HG02798 (cell line): ENCODE measurements at regions not wholly inside any gene's neighbourhood (a gene's known extent, or its start where the extent isn't known, plus 50 kb on each side); places are given as distances from the start of the nearest gene placed in this dataset.

Source experiments
- ATAC-seq: cut with Tn5 transposase; IDR thresholded peaks from one replicate; pipeline ENCODE4 v1.9.1; 2021; ENCODE audit warnings: mild to moderate bottlenecking; ENCODE audit not compliant: unreplicated experiment, poor library complexity

- no peak for ATAC-seq
Measured at GRCh38 chr10:130799532-130799931, 512.0 kb downstream of the TCERG1L start.

GRCh38 chr10:130800281-130800680, 511.2 kb downstream of the TCERG1L start:
- no peak for ATAC-seq

GRCh38 chr10:130801276-130801675, 510.2 kb downstream of the TCERG1L start:
- ATAC-seq: no peak

- no peak for ATAC-seq
Measured at GRCh38 chr10:130801784-130802183, 509.7 kb downstream of the TCERG1L start.

- ATAC-seq: no peak
Measured at GRCh38 chr10:130802301-130802700, 509.2 kb downstream of the TCERG1L start.

- ATAC-seq: no peak
Measured at GRCh38 chr10:130804281-130804680, 507.2 kb downstream of the TCERG1L start.

- no peak for ATAC-seq
Measured at GRCh38 chr10:130804778-130805634, 506.5 kb downstream of the TCERG1L start.

- ATAC-seq: no peak
Measured at GRCh38 chr10:130805635-130806030, 505.9 kb downstream of the TCERG1L start.

GRCh38 chr10:130806426-130806825, 505.1 kb downstream of the TCERG1L start:
- no peak for ATAC-seq

GRCh38 chr10:130807096-130807495, 504.4 kb downstream of the TCERG1L start:
- no peak for ATAC-seq

GRCh38 chr10:130807721-130808120, 503.8 kb downstream of the TCERG1L start:
- no peak for ATAC-seq

GRCh38 chr10:130808243-130808642, 503.3 kb downstream of the TCERG1L start:
- ATAC-seq: no peak

GRCh38 chr10:130808686-130809085, 502.8 kb downstream of the TCERG1L start:
- no peak for ATAC-seq

- ATAC-seq: no peak
Measured at GRCh38 chr10:130809181-130809580, 502.3 kb downstream of the TCERG1L start.

GRCh38 chr10:130809761-130810515, 501.6 kb downstream of the TCERG1L start:
- no peak for ATAC-seq

- ATAC-seq: no peak
Measured at GRCh38 chr10:130810856-130811255, 500.7 kb downstream of the TCERG1L start.

GRCh38 chr10:130812381-130813148, 499.0 kb downstream of the TCERG1L start:
- ATAC-seq: no peak

- no peak for ATAC-seq
Measured at GRCh38 chr10:130814610-130815009, 496.9 kb downstream of the TCERG1L start.

- ATAC-seq: no peak
Measured at GRCh38 chr10:130816116-130816901, 495.2 kb downstream of the TCERG1L start.

- ATAC-seq: no peak
Measured at GRCh38 chr10:130817046-130817624, 494.4 kb downstream of the TCERG1L start.
